ENCODE measurements at regions not wholly inside any gene's neighbourhood (a gene's known extent, or its start where the extent isn't known, plus 50 kb on each side); places are given as distances from the start of the nearest gene placed in this dataset.
"Not testable (repeated sequence)": the region's sequence is repeated elsewhere in the genome, so short reads cannot be mapped to it uniquely, and the experiment has no call there.

- Mint-ChIP-seq H3K4me1 (no peaks in the 10 kb centered on the region), H3K9me3 (no peaks in the 10 kb centered on the region), H3K27ac (no peak overlapping the region), H3K4me3 (no peak overlapping the region), H3K27me3 (ENCODE audit: low read depth, poor library complexity) (peaks cover 5% of the 10 kb centered on the region), H3K36me3 (ENCODE audit: low read depth) (no peaks in the 10 kb centered on the region)
- TF ChIP-seq, protein P1, sequence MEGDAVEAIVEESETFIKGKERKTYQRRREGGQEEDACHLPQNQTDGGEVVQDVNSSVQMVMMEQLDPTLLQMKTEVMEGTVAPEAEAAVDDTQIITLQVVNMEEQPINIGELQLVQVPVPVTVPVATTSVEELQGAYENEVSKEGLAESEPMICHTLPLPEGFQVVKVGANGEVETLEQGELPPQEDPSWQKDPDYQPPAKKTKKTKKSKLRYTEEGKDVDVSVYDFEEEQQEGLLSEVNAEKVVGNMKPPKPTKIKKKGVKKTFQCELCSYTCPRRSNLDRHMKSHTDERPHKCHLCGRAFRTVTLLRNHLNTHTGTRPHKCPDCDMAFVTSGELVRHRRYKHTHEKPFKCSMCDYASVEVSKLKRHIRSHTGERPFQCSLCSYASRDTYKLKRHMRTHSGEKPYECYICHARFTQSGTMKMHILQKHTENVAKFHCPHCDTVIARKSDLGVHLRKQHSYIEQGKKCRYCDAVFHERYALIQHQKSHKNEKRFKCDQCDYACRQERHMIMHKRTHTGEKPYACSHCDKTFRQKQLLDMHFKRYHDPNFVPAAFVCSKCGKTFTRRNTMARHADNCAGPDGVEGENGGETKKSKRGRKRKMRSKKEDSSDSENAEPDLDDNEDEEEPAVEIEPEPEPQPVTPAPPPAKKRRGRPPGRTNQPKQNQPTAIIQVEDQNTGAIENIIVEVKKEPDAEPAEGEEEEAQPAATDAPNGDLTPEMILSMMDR (IDR thresholded peaks at IDR 0.05) = no peak
- no peak for DNase-seq
Observed at GRCh38 chr3:86782286-86782685, 208.7 kb downstream of the VGLL3 start.

- H3K4me3 Mint-ChIP-seq = no peak overlapping the region
- H3K4me1 Mint-ChIP-seq = no peaks in the 10 kb centered on the region
- no peaks in the 10 kb centered on the region for H3K9me3 Mint-ChIP-seq
- DNase-seq = no peak
- TF ChIP-seq, protein P1 (IDR thresholded peaks at IDR 0.05) = peak; percentile 49
- H3K27me3 Mint-ChIP-seq (ENCODE audit: low read depth, poor library complexity) = no peaks in the 10 kb centered on the region
- H3K27ac Mint-ChIP-seq = no peak overlapping the region
- H3K36me3 Mint-ChIP-seq (ENCODE audit: low read depth) = no peaks in the 10 kb centered on the region
Observed at GRCh38 chr3:86774082-86774691, 216.8 kb downstream of the VGLL3 start.

DNA sequence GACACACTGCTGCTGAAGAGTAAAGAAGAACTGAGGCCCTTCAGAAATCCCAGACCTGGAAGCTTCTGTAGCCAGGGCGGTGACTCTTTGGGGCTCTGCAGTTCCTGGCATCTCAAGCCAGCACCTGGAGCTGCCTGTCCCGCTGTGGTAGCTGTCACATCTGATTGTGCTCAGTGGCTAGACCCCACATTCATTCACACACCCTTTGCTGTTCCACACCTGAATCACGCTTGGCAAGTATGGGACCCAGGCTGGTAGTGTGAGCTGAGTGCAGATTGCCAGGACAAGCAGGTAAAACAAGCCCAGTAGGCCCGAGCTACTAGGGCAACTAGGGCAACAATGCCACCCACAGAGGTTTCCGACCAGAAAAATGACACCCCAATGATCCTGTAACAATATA lies 218.2 kb downstream of the VGLL3 start:
- no peaks in the 10 kb centered on the region for H3K4me1 Mint-ChIP-seq
- no peak overlapping the region for H3K27ac Mint-ChIP-seq
- no peaks in the 10 kb centered on the region for H3K9me3 Mint-ChIP-seq
- no peak overlapping the region for H3K4me3 Mint-ChIP-seq
- H3K36me3 Mint-ChIP-seq (ENCODE audit: low read depth) = no peaks in the 10 kb centered on the region
- TF ChIP-seq, protein P1 (IDR thresholded peaks at IDR 0.05) = no peak
- DNase-seq = no peak
- no peaks in the 10 kb centered on the region for H3K27me3 Mint-ChIP-seq (ENCODE audit: low read depth, poor library complexity)

DNA sequence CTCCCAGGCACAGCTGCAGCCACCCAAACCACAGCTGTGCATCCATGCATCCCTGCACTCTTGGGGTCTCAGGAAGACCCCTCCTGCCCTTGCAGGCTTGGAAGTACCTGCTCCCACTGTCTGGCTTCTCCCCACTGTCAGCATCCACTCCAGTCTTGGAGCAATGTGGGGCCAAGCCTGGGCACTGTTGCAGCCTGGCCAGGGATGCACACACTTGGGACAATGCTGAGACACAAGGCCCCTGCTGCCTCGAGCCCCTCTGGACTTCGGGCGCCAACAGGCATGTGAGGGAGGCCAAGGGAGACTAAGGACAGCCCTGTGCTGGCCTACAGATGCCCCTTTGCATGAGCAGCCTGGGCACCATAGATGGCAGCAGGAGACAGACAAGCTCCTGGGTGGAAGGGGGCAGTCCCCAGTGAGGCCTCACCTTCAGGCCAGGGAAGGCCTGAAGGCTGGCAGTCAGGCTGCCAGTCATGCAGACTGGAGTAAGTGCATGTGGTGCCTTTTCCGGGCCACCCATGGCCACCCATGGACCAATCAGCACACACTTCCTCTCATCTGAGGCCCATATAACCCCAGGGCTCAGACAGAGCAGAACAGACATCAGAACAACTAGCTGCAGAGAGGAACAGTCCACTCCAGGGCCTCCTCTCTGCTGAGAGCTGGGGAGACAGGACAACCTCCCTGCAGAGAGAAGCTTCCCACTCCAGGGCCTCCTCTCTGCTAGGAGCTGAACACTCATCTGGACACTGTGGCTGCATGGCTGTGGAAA lies 219.0 kb downstream of the VGLL3 start:
- Mint-ChIP-seq H3K27ac (no peak overlapping the region), H3K4me1 (no peaks in the 10 kb centered on the region), H3K36me3 (ENCODE audit: low read depth) (no peaks in the 10 kb centered on the region), H3K9me3 (no peaks in the 10 kb centered on the region), H3K4me3 (no peak overlapping the region), H3K27me3 (ENCODE audit: low read depth, poor library complexity) (no peaks in the 10 kb centered on the region)
- no peak for DNase-seq
- TF ChIP-seq, protein P1 (IDR thresholded peaks at IDR 0.05) = no peak

DNA sequence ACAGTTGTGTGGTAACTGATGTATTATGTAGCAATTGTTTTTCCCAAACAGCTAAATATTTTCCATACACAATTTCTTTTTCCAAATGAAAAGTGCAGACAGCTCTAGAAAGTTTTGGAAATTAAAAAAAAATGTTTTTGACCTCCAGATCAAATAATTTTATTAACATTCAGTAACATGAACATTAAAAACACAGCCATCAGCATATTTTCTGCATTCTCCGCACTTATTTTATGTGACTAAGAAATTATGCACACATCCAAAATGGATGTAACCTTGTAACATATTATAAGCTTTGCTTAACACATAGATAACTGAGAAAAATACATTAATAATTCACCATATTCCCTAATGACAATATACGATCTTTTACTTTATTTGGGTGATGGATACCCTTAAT lies 224.6 kb downstream of the VGLL3 start:
- DNase-seq = no peak
- Mint-ChIP-seq H3K27ac (no peak overlapping the region), H3K27me3 (ENCODE audit: low read depth, poor library complexity) (no peaks in the 10 kb centered on the region), H3K9me3 (no peaks in the 10 kb centered on the region), H3K36me3 (ENCODE audit: low read depth) (no peaks in the 10 kb centered on the region), H3K4me1 (no peaks in the 10 kb centered on the region), H3K4me3 (no peak overlapping the region)
- TF ChIP-seq, protein P1 (IDR thresholded peaks at IDR 0.05) = no peak

- not testable (repeated sequence) for H3K4me1 Mint-ChIP-seq; H3K27ac Mint-ChIP-seq; H3K36me3 Mint-ChIP-seq (ENCODE audit: low read depth); DNase-seq; H3K27me3 Mint-ChIP-seq (ENCODE audit: low read depth, poor library complexity); H3K4me3 Mint-ChIP-seq
- peaks cover 24% of the 10 kb centered on the region for H3K9me3 Mint-ChIP-seq
Observed at GRCh38 chr3:86757322-86758179, 233.4 kb downstream of the VGLL3 start.
